ENCODE measurements at regions not wholly inside any gene's neighbourhood (a gene's known extent, or its start where the extent isn't known, plus 50 kb on each side); places are given as distances from the start of the nearest gene placed in this dataset.
A peak's percentile ranks its signal among the peaks of the same experiment; 100 is the strongest.

DNA sequence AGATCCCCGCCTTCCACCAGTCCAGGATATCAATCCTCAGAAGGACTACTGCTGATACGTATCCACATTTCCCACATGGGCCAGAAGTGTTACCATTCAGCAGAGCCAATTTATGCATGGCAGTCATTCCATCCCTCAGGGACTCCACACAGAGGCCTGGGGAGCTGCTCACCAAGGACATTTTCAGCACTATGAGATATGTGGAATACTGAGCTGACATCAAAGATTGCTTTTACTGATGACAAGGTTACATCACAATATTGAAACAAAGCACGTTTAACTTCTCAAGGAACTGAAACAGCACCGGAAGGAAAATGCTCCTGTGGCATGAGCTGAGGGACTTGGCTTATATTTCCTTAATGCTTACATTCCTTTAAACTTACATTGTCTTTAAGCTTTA is 335.1 kb downstream of the BMPER start:
- DNase-seq (ENCODE audit: low read depth): no peak
- H3K4me3 ChIP-seq (ENCODE audit: low read length): no peak overlapping the region
- TF ChIP-seq, protein P1, sequence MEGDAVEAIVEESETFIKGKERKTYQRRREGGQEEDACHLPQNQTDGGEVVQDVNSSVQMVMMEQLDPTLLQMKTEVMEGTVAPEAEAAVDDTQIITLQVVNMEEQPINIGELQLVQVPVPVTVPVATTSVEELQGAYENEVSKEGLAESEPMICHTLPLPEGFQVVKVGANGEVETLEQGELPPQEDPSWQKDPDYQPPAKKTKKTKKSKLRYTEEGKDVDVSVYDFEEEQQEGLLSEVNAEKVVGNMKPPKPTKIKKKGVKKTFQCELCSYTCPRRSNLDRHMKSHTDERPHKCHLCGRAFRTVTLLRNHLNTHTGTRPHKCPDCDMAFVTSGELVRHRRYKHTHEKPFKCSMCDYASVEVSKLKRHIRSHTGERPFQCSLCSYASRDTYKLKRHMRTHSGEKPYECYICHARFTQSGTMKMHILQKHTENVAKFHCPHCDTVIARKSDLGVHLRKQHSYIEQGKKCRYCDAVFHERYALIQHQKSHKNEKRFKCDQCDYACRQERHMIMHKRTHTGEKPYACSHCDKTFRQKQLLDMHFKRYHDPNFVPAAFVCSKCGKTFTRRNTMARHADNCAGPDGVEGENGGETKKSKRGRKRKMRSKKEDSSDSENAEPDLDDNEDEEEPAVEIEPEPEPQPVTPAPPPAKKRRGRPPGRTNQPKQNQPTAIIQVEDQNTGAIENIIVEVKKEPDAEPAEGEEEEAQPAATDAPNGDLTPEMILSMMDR (conservative IDR thresholded peaks at IDR 0.05; ENCODE audit: low read depth, low read length): no peak

DNA sequence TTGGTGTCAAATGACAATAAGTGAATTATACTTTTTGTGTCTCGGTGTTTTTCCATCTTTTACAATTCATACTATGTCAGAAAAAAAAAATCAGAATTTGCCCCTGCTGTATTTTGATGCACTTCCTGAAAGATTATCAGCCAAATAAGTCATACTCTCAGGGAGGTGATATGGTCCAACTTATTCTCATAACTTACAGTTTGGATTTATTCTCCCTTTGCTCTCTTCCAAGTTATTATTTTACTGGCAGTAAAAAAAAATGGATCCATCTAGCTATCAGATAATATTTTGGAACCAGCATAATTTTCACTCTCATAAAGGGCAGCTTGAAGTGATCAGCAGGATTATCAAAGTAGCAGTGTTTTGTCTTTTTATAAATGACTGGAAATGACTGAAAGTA is 337.1 kb downstream of the BMPER start:
- H3K4me3 ChIP-seq (ENCODE audit: low read length): no peak overlapping the region

DNA sequence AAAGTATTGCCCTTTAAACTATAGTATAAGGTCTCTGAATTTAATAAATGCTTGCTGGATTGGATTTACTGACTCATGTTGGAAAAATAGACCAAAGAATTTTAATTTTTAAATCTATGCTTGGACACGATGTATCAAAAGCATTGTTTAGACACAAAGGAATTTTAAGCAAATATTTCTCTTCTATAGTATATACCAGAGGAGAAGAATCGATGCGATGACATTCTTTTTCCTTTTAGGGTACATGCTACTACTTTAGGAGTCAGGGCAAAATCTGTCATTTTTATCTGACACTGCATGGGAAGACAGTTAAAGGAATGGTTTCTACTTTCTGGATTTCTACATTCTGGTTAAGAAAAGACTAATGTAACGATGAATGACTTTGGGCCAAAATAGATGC is 339.9 kb downstream of the BMPER start:
- no peak for DNase-seq (ENCODE audit: low read depth)
- TF ChIP-seq, protein P1 (conservative IDR thresholded peaks at IDR 0.05; ENCODE audit: low read depth, low read length): no peak
- H3K4me3 ChIP-seq (ENCODE audit: low read length): no peak overlapping the region

More for the DNA sequence above, 337.1 kb downstream of the BMPER start:
- TF ChIP-seq, protein P1 (conservative IDR thresholded peaks at IDR 0.05; ENCODE audit: low read depth, low read length): no peak
- DNase-seq (ENCODE audit: low read depth): no peak

DNA sequence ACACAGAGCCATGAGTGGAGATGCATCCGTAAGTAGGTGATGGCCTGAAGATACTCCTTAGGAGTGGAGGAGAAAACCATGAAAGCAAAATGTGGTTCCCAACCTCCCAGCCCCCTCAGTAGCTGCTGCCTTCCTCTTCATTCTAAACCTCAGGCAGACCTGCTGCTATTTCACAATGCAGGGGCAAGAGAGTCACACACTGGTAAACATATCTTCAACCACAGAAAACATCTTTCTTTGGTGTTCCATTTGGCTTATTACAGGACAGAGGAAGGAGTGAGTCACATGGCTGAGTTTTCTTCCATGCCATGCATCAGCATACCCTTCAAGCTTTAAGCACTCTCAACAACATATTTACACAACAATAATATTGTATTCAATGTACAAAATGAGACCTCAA is 342.1 kb downstream of the BMPER start:
- DNase-seq (ENCODE audit: low read depth): no peak
- no peak overlapping the region for H3K4me3 ChIP-seq (ENCODE audit: low read length)
- TF ChIP-seq, protein P1 (conservative IDR thresholded peaks at IDR 0.05; ENCODE audit: low read depth, low read length): no peak

DNA sequence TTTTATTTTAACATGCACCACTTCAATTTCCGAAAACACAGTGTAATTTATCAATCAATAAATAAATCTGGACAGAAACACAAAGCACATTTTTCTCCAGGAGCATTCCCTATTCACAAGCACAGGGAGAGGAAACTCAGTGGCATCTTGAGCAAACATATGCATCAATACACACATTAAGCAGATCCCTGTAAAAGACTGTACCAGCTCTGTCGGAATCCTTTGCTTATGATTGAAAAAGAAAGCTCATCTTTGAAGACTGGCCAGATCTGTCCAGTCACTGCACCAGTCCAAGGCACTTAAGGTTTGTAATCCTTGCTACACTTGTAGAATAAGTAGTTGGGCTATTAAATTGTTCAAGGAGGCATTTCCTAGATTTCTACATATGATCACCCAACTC is 343.9 kb downstream of the BMPER start:
- DNase-seq (ENCODE audit: low read depth): no peak
- TF ChIP-seq, protein P1 (conservative IDR thresholded peaks at IDR 0.05; ENCODE audit: low read depth, low read length): no peak
- H3K4me3 ChIP-seq (ENCODE audit: low read length): no peak overlapping the region

DNA sequence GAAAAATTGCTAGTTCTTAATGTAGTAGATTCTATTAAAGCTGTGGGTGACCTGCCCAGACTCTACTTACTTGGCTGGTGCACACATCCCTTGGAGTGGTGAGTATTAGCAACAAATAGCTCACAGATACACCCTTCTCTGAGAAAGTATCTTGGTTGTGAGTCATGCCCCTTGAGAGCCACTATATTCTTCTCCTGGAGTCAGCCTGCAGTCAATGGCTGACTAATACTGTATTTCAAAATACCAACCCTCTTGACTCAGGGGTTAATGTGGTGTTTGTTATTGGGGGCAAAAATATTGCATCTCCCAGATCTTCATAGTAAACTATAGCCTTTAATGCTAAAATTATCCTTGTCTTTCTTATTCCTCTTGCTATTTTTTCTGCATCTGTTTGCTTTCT is 354.9 kb downstream of the BMPER start:
- no peak overlapping the region for H3K4me3 ChIP-seq (ENCODE audit: low read length)
- TF ChIP-seq, protein P1 (conservative IDR thresholded peaks at IDR 0.05; ENCODE audit: low read depth, low read length): no peak
- peak; percentile 62 for DNase-seq (ENCODE audit: low read depth)

DNA sequence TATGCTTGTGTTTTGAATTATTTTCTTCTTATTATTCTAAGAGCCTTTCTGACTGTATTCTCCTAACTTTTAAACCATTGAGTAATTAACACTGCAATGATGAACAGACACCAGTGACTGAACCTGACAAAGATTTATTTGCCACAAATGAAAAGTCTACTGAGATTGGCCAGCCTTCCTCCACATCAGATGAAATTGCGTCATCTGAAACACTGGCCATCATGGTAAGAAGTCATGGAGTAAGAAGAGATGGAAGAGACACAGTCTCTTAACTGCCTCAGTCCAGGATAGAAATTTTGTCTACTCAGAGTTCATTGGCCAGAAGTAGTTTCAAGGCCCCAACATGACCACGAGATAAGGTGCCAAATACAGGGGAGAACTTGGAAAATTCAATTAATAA is 357.8 kb downstream of the BMPER start:
- no peak overlapping the region for H3K4me3 ChIP-seq (ENCODE audit: low read length)
- no peak for DNase-seq (ENCODE audit: low read depth)
- TF ChIP-seq, protein P1 (conservative IDR thresholded peaks at IDR 0.05; ENCODE audit: low read depth, low read length): no peak

All from retinal pigment epithelial cell (primary cell).